ENCODE measurements at regions not wholly inside any gene's neighbourhood (a gene's known extent, or its start where the extent isn't known, plus 50 kb on each side); places are given as distances from the start of the nearest gene placed in this dataset.

DNA sequence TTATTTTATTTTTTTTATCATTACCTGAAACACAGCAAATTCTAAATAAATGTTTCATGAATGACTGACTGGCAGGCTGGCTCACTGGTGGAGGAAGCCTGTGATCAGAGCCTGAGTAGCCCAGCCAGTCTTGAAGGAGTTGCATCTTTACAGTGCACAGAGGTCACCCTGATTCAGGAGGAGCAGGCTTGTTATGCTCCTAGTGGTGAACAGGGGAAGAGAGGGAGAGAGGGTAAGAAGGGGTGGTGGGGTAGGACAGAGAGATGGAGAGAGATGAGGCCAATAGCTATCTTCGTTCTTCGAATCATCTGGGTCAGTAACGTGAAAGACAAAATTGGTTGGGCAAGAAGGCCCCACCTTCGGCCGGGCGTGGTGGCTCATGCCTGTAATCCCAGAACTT lies 202.6 kb upstream of the MCTP2 start:
- H3K27me3 Mint-ChIP-seq = peaks cover 3% of the 10 kb centered on the region
- no peaks in the 10 kb centered on the region for H3K4me1 Mint-ChIP-seq
- no peaks in the 10 kb centered on the region for H3K9me3 Mint-ChIP-seq
- no peak for DNase-seq
- H3K27ac Mint-ChIP-seq = no peak overlapping the region
- H3K36me3 Mint-ChIP-seq = no peaks in the 10 kb centered on the region
- CTCF ChIA-PET = no interaction called here
- H3K4me3 Mint-ChIP-seq = no peak overlapping the region

DNA sequence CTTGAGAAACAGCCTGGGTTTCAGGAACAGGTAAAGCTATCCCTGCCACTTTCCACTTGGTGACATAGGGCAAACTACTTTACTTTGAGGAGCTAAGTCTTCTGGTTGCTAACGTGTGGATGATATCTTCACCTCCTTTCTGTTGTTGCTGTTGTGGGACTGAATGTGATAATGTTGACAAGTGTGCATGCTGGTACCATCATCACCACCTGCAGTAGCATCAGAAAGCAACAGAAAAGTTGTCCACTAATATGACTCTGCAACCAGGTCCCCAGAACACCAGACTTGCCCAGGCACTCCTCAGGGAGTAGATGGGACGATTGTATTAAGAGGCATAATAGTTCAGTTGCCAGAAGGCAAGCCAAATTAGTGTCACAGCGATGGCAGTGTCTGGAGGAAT lies 203.2 kb upstream of the MCTP2 start:
- Mint-ChIP-seq H3K4me3 (no peak overlapping the region), H3K9me3 (no peaks in the 10 kb centered on the region), H3K27ac (no peak overlapping the region), H3K4me1 (no peaks in the 10 kb centered on the region), H3K36me3 (no peaks in the 10 kb centered on the region), H3K27me3 (no peaks in the 10 kb centered on the region)
- DNase-seq = no peak
- CTCF ChIA-PET = no interaction called here

DNA sequence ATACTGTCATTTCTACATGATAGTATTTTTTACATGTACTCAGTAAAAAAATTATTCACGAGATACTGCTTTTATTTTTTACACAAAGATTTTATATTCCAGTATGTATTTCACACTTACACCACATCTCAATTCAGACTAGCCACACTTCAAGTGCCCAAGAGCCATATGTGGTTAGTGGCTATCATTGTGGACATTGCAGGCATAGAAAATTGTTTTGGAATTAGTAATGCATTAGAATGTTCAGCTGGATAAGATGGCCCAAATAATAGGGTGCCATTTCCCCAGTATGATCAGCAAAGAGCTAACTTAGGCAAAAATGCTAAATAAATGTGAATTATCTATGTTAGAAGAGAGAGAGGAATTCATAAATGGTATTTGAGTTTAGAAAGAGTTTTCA lies 203.8 kb upstream of the MCTP2 start:
- CTCF ChIA-PET = no interaction called here
- H3K36me3 Mint-ChIP-seq = no peaks in the 10 kb centered on the region
- H3K27ac Mint-ChIP-seq = no peak overlapping the region
- no peak overlapping the region for H3K4me3 Mint-ChIP-seq
- no peaks in the 10 kb centered on the region for H3K27me3 Mint-ChIP-seq
- no peak for DNase-seq
- no peaks in the 10 kb centered on the region for H3K4me1 Mint-ChIP-seq
- no peaks in the 10 kb centered on the region for H3K9me3 Mint-ChIP-seq

DNA sequence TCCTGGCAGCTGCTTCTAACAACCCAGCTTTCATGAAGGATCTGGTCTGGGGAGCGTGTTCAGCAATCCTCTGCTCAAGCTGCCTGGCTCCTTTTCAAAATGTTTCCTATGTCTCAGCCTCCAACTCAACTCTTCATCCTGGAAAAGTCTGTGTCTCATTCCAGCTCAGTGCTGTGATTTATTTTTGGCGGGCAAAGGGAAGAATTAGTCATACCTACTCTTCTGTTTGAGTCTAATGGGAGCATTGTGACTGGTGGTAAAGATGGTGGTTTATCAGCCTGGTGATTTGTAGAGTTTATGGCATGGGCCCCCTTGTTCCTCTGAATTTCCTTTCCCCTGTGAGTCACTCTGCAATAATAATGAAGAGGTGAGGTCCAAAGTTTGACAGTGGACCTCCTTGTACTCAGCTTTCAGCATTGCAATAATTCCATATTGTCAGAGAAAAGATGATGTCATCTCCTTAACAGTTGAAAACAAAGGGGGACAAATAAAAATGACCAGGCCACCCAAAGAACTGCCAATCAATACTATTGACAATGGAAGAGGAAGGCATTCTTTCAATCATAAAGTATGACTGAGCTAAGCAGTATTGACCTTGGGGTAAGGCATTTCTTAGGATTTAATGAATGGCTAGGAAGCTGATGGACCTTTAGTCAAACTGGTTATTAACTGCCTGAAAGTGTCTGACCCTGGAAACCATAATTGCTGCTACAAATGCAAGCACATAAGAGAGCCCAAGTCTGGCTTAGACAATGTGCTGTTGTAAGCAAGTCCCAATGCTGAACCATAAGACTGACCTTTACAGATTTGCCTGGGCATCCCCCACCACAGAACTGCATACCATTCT lies 204.7 kb upstream of the MCTP2 start:
- H3K27ac Mint-ChIP-seq = no peak overlapping the region
- H3K4me1 Mint-ChIP-seq = no peaks in the 10 kb centered on the region
- H3K27me3 Mint-ChIP-seq = no peaks in the 10 kb centered on the region
- H3K36me3 Mint-ChIP-seq = no peaks in the 10 kb centered on the region
- no peak overlapping the region for H3K4me3 Mint-ChIP-seq
- CTCF ChIA-PET = no interaction called here
- DNase-seq = no peak
- H3K9me3 Mint-ChIP-seq = no peaks in the 10 kb centered on the region

DNA sequence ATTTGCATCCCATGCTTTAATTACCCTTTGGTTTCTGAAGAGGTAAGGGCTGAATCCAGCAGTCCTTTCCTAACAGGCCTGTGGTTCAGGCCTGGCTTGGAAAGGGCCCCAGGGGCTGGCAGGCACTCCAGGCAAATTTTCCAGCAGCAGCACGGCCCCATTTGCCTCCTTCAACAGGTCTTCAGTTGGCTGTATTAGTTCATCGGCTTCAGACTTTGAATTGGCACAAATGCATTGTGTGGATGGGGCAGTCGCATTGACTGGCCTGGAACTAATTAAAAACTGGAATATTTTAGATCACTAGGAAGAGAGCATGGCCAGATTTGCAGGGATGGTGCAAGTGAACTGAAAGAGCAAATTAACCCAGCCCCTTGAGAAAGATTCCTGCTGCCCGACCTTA lies 207.8 kb upstream of the MCTP2 start:
- no peaks in the 10 kb centered on the region for H3K4me1 Mint-ChIP-seq
- H3K36me3 Mint-ChIP-seq = no peaks in the 10 kb centered on the region
- H3K27me3 Mint-ChIP-seq = no peaks in the 10 kb centered on the region
- DNase-seq = no peak
- no peak overlapping the region for H3K27ac Mint-ChIP-seq
- H3K4me3 Mint-ChIP-seq = no peak overlapping the region
- CTCF ChIA-PET = no interaction called here
- H3K9me3 Mint-ChIP-seq = no peaks in the 10 kb centered on the region

DNA sequence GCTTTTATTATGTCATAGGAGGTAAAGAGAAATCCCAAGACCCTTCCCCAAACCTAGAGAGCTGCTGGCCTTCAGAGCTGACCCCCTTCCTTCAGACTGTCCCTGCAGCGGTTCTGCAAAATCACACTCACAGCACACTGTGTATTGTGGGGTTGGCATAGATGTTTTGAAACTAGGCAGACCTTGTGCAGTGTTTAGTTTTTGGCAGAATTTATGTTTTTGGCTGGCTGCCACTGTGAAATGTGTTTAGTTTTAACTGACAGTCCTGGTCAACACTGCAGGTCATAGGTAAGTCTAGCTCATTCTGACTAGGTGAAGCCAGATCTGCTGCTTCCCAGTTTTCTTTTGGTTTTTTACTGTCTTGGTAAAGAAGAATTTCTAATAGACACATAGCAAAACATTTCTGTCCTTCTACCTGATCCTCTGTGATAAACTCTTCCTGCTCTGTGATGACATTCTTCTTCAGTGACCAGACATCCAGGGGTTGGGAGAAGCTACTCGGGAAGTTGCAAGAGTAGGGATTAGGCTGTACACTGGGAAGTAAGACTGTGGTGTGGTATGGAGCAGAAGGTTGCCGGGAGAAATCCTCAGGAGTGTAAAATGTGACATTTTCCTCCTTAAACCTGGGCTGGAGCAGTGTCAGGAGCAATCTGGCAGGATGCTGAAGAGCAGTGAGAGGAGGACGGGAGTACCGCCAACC lies 209.6 kb upstream of the MCTP2 start:
- H3K4me3 Mint-ChIP-seq = no peak overlapping the region
- CTCF ChIA-PET = no interaction called here
- H3K4me1 Mint-ChIP-seq = no peaks in the 10 kb centered on the region
- no peak for DNase-seq
- H3K9me3 Mint-ChIP-seq = no peaks in the 10 kb centered on the region
- no peaks in the 10 kb centered on the region for H3K36me3 Mint-ChIP-seq
- H3K27me3 Mint-ChIP-seq = no peaks in the 10 kb centered on the region
- no peak overlapping the region for H3K27ac Mint-ChIP-seq

DNA sequence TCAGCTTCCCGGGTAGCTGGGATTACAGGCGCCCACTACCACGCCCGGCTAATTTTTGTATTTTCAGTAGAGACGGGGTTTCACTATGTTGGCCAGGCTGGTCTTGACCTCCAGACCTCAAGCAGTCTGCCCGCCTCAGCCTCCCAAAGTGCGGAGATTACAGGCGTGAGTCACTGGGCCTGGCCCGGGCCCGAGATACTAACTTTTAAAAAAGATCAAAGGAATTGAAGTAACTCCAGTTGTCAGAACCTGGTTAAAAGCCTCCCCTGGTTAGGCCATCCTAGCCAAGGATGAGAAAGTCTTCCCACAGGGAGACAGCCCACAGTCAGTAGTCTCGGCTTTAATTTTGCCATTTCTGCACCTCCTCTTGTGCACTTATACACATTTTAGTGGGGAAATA lies 212.3 kb upstream of the MCTP2 start:
- H3K27ac Mint-ChIP-seq = no peak overlapping the region
- CTCF ChIA-PET = no interaction called here
- DNase-seq = no peak
- no peaks in the 10 kb centered on the region for H3K36me3 Mint-ChIP-seq
- no peaks in the 10 kb centered on the region for H3K27me3 Mint-ChIP-seq
- no peak overlapping the region for H3K4me3 Mint-ChIP-seq
- H3K4me1 Mint-ChIP-seq = no peaks in the 10 kb centered on the region
- no peaks in the 10 kb centered on the region for H3K9me3 Mint-ChIP-seq

DNA sequence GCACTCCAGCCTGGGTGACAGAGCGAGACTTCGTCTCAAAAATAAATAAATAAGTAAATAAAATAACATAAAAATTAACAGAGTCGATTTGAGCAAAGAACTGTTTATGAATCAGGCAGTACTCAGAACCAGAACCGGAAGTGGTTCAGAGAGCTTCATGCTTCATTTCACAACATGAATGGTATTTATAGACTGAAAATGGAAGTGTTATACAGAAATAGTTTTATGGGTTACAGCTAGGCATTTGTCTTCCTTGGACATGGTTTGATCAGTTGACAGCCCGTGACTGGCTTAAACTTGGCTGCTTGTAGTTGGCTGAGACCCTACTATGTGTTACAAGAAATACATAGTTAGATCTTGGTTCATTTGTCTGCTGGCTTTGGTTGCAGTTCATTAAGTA lies 216.0 kb upstream of the MCTP2 start:
- Mint-ChIP-seq H3K36me3 (no peaks in the 10 kb centered on the region), H3K27ac (no peak overlapping the region), H3K27me3 (no peaks in the 10 kb centered on the region), H3K4me1 (no peaks in the 10 kb centered on the region), H3K9me3 (no peaks in the 10 kb centered on the region), H3K4me3 (no peak overlapping the region)
- CTCF ChIA-PET = no interaction called here
- no peak for DNase-seq

DNA sequence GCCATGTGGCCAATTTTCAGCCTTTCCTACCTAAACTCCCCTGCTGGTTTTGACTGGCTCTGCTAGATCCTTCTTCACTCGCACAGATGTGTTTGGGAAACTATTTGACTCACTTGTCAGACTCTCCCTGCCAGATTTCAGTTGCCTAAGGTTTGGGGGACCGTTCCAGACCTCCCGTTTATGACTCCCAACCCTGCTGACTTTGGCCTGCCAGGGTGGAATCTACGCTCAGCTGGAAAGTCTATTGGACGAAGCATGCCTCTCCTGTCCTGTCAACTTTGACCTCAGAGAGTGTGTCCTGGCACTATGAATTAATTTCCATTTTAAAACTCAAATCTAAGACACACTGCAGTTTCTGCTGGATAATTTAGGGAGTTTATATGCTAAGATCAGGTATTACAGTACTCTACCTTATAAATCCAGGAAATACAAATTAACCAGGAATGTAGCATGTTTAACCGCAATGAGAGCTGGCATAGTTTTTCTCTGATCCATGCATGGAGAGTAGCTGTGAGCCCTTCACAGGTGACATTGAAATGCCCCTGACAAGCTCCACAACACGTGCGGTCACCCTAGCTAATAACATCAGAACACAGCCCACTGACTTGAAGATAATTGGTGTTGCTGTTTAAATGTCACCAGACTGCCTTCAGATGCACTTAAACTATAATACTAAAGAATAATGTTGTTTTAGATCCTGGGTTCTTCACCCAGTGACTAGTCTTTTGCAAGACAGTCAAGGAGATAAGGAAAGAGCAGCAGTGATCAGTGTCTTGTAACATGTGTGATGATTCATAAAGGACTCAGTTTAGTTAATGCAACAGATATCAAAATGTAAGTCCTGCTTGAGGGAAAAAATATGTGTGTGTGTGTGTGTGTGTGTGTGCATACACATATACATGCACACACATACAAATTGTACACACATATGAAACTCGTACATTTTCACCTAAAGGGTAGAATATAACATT lies 223.0 kb upstream of the MCTP2 start:
- Mint-ChIP-seq H3K27ac (no peak overlapping the region), H3K36me3 (no peaks in the 10 kb centered on the region), H3K4me3 (no peak overlapping the region), H3K4me1 (no peaks in the 10 kb centered on the region), H3K27me3 (peaks cover 6% of the 10 kb centered on the region), H3K9me3 (no peaks in the 10 kb centered on the region)
- no peak for DNase-seq
- CTCF ChIA-PET = interaction anchor here (1.6 kb wide), 1 partner anchor 12 kb away, joined by 7 read pairs; no protein-coding TSS in a partner anchor

DNA sequence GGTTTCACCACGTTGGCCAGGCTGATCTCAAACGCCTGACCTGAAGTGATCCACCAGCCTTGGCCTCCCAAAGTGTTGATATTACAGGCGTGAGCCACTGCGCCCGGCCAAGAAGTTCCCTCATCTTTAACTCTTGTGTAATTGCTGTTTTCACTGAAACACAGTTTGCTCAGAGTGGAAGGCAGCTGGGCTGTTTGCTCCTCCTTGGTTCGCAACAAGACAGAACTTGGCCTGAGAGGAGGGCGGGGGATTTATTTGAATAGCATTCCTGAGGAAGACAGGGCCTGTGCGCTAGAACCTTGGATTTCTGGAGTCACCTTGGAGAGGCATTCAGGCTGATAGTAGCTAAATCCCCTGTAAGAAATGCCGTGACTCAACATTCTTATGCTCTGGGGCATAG lies 226.7 kb upstream of the MCTP2 start:
- H3K9me3 Mint-ChIP-seq = no peaks in the 10 kb centered on the region
- H3K4me3 Mint-ChIP-seq = no peak overlapping the region
- H3K4me1 Mint-ChIP-seq = no peaks in the 10 kb centered on the region
- CTCF ChIA-PET = interaction anchor here (0.6 kb wide), 1 partner anchor 1843 kb away, joined by 3 read pairs; no protein-coding TSS in a partner anchor
- no peaks in the 10 kb centered on the region for H3K36me3 Mint-ChIP-seq
- peaks cover 6% of the 10 kb centered on the region for H3K27me3 Mint-ChIP-seq
- no peak for DNase-seq
- no peak overlapping the region for H3K27ac Mint-ChIP-seq

DNA sequence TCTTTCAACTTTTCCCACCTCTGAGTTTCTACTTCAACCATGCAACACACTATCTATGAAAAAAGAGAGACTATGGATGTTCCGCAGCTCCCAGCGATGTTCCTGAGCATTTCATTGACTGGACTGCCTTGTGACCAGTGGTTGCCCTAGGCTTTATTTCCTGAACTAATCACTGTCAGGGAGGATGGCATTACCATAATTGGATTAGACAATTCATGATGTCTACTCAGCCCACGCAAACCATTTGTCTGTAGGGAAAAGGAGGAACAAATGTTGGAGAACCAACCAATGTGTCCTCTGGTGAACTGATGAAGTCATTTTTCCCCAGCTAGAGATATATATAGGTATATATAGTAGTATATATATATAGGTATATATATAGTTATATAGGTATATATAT lies 229.3 kb upstream of the MCTP2 start:
- Mint-ChIP-seq H3K36me3 (no peaks in the 10 kb centered on the region), H3K4me3 (no peak overlapping the region), H3K4me1 (no peaks in the 10 kb centered on the region), H3K9me3 (no peaks in the 10 kb centered on the region), H3K27me3 (peaks cover 3% of the 10 kb centered on the region), H3K27ac (no peak overlapping the region)
- CTCF ChIA-PET = no interaction called here
- DNase-seq = no peak

DNA sequence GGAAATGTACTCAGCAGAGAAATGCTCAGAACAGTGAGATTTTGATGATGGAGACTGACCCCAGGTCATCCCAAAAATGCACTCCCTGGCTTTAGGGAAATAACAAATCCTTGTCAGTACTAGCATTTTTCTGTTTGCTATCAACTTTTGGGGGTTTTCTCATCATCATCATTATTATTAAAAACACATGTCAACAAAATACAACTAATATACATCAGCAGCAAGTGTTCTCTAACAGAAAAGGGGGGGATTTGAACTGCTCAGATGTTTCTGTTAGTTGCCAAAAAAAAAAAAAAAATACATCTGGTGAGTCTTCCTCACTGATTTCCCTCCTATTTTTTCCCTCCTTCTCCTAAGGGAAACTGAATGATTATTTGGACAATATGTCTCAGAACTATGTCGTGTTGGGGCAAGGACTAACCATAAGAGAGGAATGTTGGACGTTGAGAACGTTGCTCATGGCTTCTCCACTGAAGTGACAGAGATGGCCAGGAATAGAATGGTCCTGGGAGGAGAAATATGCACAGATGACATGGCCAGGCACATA lies 230.0 kb upstream of the MCTP2 start:
- H3K9me3 Mint-ChIP-seq = no peaks in the 10 kb centered on the region
- no peak overlapping the region for H3K4me3 Mint-ChIP-seq
- no peaks in the 10 kb centered on the region for H3K36me3 Mint-ChIP-seq
- DNase-seq = no peak
- H3K27me3 Mint-ChIP-seq = peaks cover 3% of the 10 kb centered on the region
- CTCF ChIA-PET = interaction anchor here (0.7 to 1.0 kb wide), 2 partner anchors 119 to 322 kb away, joined by 3 read pairs; no protein-coding TSS in a partner anchor
- H3K4me1 Mint-ChIP-seq = no peaks in the 10 kb centered on the region
- no peak overlapping the region for H3K27ac Mint-ChIP-seq

DNA sequence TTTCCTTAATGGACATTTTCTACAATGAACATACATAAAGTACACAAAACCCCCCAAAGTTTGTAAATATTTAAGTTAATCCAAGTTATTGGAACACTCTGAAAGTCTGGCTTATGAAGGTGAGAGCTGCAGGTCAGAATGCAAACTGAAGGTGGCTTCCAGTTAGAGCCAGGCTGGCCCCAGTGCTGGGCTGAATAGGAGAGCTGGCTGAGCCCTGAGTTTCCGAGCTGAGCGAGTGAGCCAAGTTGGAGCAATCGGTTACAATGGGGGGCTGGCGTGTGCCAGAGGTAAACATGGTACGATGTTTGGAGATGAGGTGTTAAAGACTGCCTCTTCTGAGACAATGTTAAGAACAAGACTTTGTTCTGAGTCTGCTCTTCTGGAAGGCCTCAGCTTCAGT lies 230.8 kb upstream of the MCTP2 start:
- no peaks in the 10 kb centered on the region for H3K27me3 Mint-ChIP-seq

More for the DNA sequence above, 230.8 kb upstream of the MCTP2 start:
- H3K4me1 Mint-ChIP-seq = no peaks in the 10 kb centered on the region
- CTCF ChIA-PET = interaction anchor here (0.7 to 1.0 kb wide), 2 partner anchors 119 to 323 kb away, joined by 3 read pairs; no protein-coding TSS in a partner anchor
- H3K4me3 Mint-ChIP-seq = no peak overlapping the region
- DNase-seq = no peak
- no peak overlapping the region for H3K27ac Mint-ChIP-seq
- no peaks in the 10 kb centered on the region for H3K9me3 Mint-ChIP-seq
- no peaks in the 10 kb centered on the region for H3K36me3 Mint-ChIP-seq
